Cardiac muscle cell (in vitro differentiated cells and primary cell): ENCODE measurements at regions not wholly inside any gene's neighbourhood (a gene's known extent, or its start where the extent isn't known, plus 50 kb on each side); places are given as distances from the start of the nearest gene placed in this dataset.

Experiments used
- DNase-seq, 2 donors: peaks; one replicate each; pipeline versions ENCODE4 v3.0.0 to v3.0.0-alpha.2; 2010 to 2017; ENCODE audit warnings: low read depth in 1 of 2, low spot score in 1 of 2
- H3K27ac ChIP-seq: fragments of 200-600 bp; sonication (generic); 2 replicates; pipeline ENCODE4 v1.5.1; 2016
- H3K27me3 ChIP-seq: fragments of 200-600 bp; sonication (generic); 2 replicates; pipeline ENCODE4 v1.6.0; 2016; ENCODE audit warnings: control low read depth
- H3K36me3 ChIP-seq: fragments of 200-600 bp; sonication (generic); 2 replicates; pipeline ENCODE4 v1.5.1; 2016; ENCODE audit warnings: control low read depth
- H3K4me1 ChIP-seq: fragments of 200-600 bp; sonication (generic); 2 replicates; pipeline ENCODE4 v1.8.1; 2017; ENCODE audit warnings: low read depth, mild to moderate bottlenecking, mixed run types
- H3K4me3 ChIP-seq: fragments of 200-600 bp; sonication (generic); 2 replicates; pipeline ENCODE4 v1.5.1; 2016; ENCODE audit warnings: mild to moderate bottlenecking
- H3K9me3 ChIP-seq: fragments of 200-600 bp; sonication (generic); 2 replicates; pipeline ENCODE4 v1.5.1; 2017; ENCODE audit warnings: low read depth, mild to moderate bottlenecking, control low read depth
- CTCF ChIP-seq: IDR thresholded peaks from 2 replicates; pipeline ENCODE4 v1.5.1; 2012; ENCODE audit warnings: low read depth, mild to moderate bottlenecking, low read length

GRCh38 chr6:77063494-77063893 is 399.8 kb downstream of the HTR1B start:
- no peak for DNase-seq
- no peaks in the 10 kb centered on the region for H3K36me3 ChIP-seq
- H3K27me3 ChIP-seq: no peaks in the 10 kb centered on the region
- H3K4me3 ChIP-seq: no peak overlapping the region
- no peak overlapping the region for H3K27ac ChIP-seq
- TF ChIP-seq CTCF: no peak
- no peaks in the 10 kb centered on the region for H3K4me1 ChIP-seq
- H3K9me3 ChIP-seq: no peaks in the 10 kb centered on the region

GRCh38 chr6:77055711-77056110 is 407.6 kb downstream of the HTR1B start:
- Histone ChIP-seq H3K4me3 (no peak overlapping the region), H3K9me3 (no peaks in the 10 kb centered on the region), H3K27me3 (no peaks in the 10 kb centered on the region), H3K36me3 (no peaks in the 10 kb centered on the region), H3K27ac (no peak overlapping the region), H3K4me1 (no peaks in the 10 kb centered on the region)
- TF ChIP-seq CTCF: no peak
- DNase-seq: no peak

DNA sequence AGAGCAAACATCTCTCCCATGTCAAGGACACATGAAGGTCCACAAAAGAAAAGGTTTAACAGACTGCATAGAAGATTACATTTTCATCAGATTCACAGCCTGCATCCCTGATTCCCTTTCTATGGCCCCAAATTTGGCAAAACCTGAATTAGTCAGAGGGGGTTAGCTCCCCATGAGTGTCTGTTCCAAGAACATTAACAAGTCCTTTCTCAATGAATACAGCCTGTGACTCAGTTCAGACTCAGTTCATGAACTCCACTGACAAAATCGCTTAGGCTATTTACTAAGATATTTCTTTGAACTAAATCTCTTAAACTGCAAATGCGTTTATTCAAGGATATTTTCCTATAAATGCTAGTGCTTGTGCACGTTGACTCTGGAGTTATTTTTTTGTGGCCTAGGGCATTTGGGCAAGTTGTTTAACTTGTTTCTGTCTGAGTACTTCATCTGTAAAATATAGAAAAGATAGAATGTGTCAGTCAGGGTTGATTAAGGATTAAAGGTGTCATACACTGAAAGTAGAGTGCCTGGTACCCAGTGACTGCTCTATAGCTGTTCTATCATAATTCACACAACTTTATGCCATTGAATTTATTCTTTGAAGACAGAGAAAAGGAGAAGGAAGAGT is 422.6 kb downstream of the HTR1B start:
- no peaks in the 10 kb centered on the region for H3K27me3 ChIP-seq
- no peak overlapping the region for H3K27ac ChIP-seq
- no peak for TF ChIP-seq CTCF
- no peaks in the 10 kb centered on the region for H3K9me3 ChIP-seq
- no peak overlapping the region for H3K4me3 ChIP-seq
- H3K4me1 ChIP-seq: no peaks in the 10 kb centered on the region
- no peaks in the 10 kb centered on the region for H3K36me3 ChIP-seq
- DNase-seq: peak in 1 of 2 donors; percentile 6

- TF ChIP-seq CTCF: no peak
- DNase-seq: peak in 1 of 2 donors; percentile 55
These were observed 424.5 kb downstream of the HTR1B start for GRCh38 chr6:77038807-77039206.

GRCh38 chr6:77037439-77037838 is 425.9 kb downstream of the HTR1B start:
- no peak for DNase-seq
- no peak for TF ChIP-seq CTCF
- H3K4me3 ChIP-seq: no peak overlapping the region
- peaks cover 16% of the 10 kb centered on the region for H3K4me1 ChIP-seq
- H3K27me3 ChIP-seq: no peaks in the 10 kb centered on the region
- H3K27ac ChIP-seq: no peak overlapping the region
- no peaks in the 10 kb centered on the region for H3K9me3 ChIP-seq
- no peaks in the 10 kb centered on the region for H3K36me3 ChIP-seq

More at GRCh38 chr6:77038807-77039206, 424.5 kb downstream of the HTR1B start:
- H3K27me3 ChIP-seq: no peaks in the 10 kb centered on the region
- H3K36me3 ChIP-seq: no peaks in the 10 kb centered on the region
- no peak overlapping the region for H3K4me3 ChIP-seq
- peaks cover 9% of the 10 kb centered on the region for H3K4me1 ChIP-seq
- H3K27ac ChIP-seq: no peak overlapping the region
- H3K9me3 ChIP-seq: no peaks in the 10 kb centered on the region
